ENCODE measurements at regions not wholly inside any gene's neighbourhood (a gene's known extent, or its start where the extent isn't known, plus 50 kb on each side); places are given as distances from the start of the nearest gene placed in this dataset.

- TF ChIP-seq CTCF (IDR thresholded peaks at IDR 0.05): no peak
- no peak for TF ChIP-seq POLR2A (IDR thresholded peaks at IDR 0.05)
Measured at GRCh38 chrX:112259375-112259774, 176.8 kb upstream of the TRPC5 start.
